Gastrocnemius medialis (tissue), 4 donors: ENCODE measurements at regions not wholly inside any gene's neighbourhood (a gene's known extent, or its start where the extent isn't known, plus 50 kb on each side); places are given as distances from the start of the nearest gene placed in this dataset.

Source experiments
- CTCF ChIP-seq, 5 experiments: fragments of 450-650 bp in 3 of 5; fragments of 200-600 bp in 2 of 5; sonication (generic) in 2 of 5; IDR thresholded peaks in 4 of 5; conservative IDR thresholded peaks in 1 of 5; 1 replicate in 4 of 5; 2 replicates in 1 of 5; pipeline ENCODE4 v1.5.1; 2016 to 2019; ENCODE audit warnings: antibody characterized with exemption in 5 of 5, mild to moderate bottlenecking in 3 of 5, moderate library complexity in 3 of 5
- POLR2A ChIP-seq, 2 donors: fragments of 450-650 bp; IDR thresholded peaks; one replicate each; pipeline ENCODE4 v1.6.1; 2017; ENCODE audit warnings: antibody characterized with exemption in 2 of 2, mild to moderate bottlenecking in 2 of 2, moderate library complexity in 2 of 2

- TF ChIP-seq CTCF (IDR thresholded peaks at IDR 0.05 in 4 of 5, conservative IDR thresholded peaks at IDR 0.05 in 1 of 5) (no peak), POLR2A (IDR thresholded peaks at IDR 0.05) (no peak)
Observed at GRCh38 chr5:4990462-4990861, 149.7 kb upstream of the ADAMTS16 start.
